ENCODE measurements at regions not wholly inside any gene's neighbourhood (a gene's known extent, or its start where the extent isn't known, plus 50 kb on each side); places are given as distances from the start of the nearest gene placed in this dataset.

GRCh38 chr13:26989957-26990713, 181.5 kb downstream of the USP12 start:
- TF ChIP-seq CTCF (IDR thresholded peaks at IDR 0.05; ENCODE audit: low read length, missing control alignments): no peak
- no peak overlapping the region for H3K4me3 ChIP-seq (replicated peaks; ENCODE audit: low read depth, low read length)
- DNase-seq (ENCODE audit: low read depth): no peak

- no peak for DNase-seq (ENCODE audit: low read depth)
- H3K4me3 ChIP-seq (replicated peaks; ENCODE audit: low read depth, low read length): no peak overlapping the region
- no peak for TF ChIP-seq CTCF (IDR thresholded peaks at IDR 0.05; ENCODE audit: low read length, missing control alignments)
Observed at GRCh38 chr13:26989261-26989956, 182.2 kb downstream of the USP12 start.

GRCh38 chr13:26988059-26988769, 183.4 kb downstream of the USP12 start:
- TF ChIP-seq CTCF (IDR thresholded peaks at IDR 0.05; ENCODE audit: low read length, missing control alignments): no peak
- DNase-seq (ENCODE audit: low read depth): no peak
- no peak overlapping the region for H3K4me3 ChIP-seq (replicated peaks; ENCODE audit: low read depth, low read length)

GRCh38 chr13:26987486-26988013, 184.1 kb downstream of the USP12 start:
- no peak overlapping the region for H3K4me3 ChIP-seq (replicated peaks; ENCODE audit: low read depth, low read length)

GRCh38 chr13:26985285-26985878, 186.2 kb downstream of the USP12 start:
- no peak overlapping the region for H3K4me3 ChIP-seq (replicated peaks; ENCODE audit: low read depth, low read length)
- peak; percentile 77 for TF ChIP-seq CTCF (IDR thresholded peaks at IDR 0.05; ENCODE audit: low read length, missing control alignments)
- peak; percentile 90 for DNase-seq (ENCODE audit: low read depth)

More at GRCh38 chr13:26987486-26988013, 184.1 kb downstream of the USP12 start:
- no peak for TF ChIP-seq CTCF (IDR thresholded peaks at IDR 0.05; ENCODE audit: low read length, missing control alignments)
- DNase-seq (ENCODE audit: low read depth): no peak

GRCh38 chr13:26984337-26984736, 187.3 kb downstream of the USP12 start:
- no peak overlapping the region for H3K4me3 ChIP-seq (replicated peaks; ENCODE audit: low read depth, low read length)
- no peak for TF ChIP-seq CTCF (IDR thresholded peaks at IDR 0.05; ENCODE audit: low read length, missing control alignments)
- DNase-seq (ENCODE audit: low read depth): no peak

All from fibroblast of pulmonary artery (primary cell).